Progenitor cell of endocrine pancreas (in vitro differentiated cells): ENCODE measurements at regions not wholly inside any gene's neighbourhood (a gene's known extent, or its start where the extent isn't known, plus 50 kb on each side); places are given as distances from the start of the nearest gene placed in this dataset.
"Not testable (repeated sequence)": the region's sequence is repeated elsewhere in the genome, so short reads cannot be mapped to it uniquely, and the experiment has no call there.

ENCODE experiments used
- DNase-seq: peaks from one replicate; pipeline ENCODE4 v3.0.0; 2021; ENCODE audit warnings: low spot score; ENCODE audit not compliant: unreplicated experiment
- H3K27ac Mint-ChIP-seq: 2 replicates; pipeline ENCODE4 v1.8.0; 2021; ENCODE audit warnings: mild to moderate bottlenecking, moderate library complexity, mixed read lengths
- H3K27me3 Mint-ChIP-seq: 2 replicates; pipeline ENCODE4 v1.8.0; 2021; ENCODE audit warnings: mixed read lengths
- H3K36me3 Mint-ChIP-seq: 2 replicates; pipeline ENCODE4 v1.8.0; 2022; ENCODE audit warnings: mixed read lengths; ENCODE audit not compliant: insufficient read depth
- H3K4me1 Mint-ChIP-seq: 2 replicates; pipeline ENCODE4 v1.8.0; 2021; ENCODE audit warnings: low read depth, mixed read lengths
- H3K4me3 Mint-ChIP-seq: 2 replicates; pipeline ENCODE4 v1.8.0; 2021; ENCODE audit warnings: low read depth, mild to moderate bottlenecking, moderate library complexity, mixed read lengths
- H3K9me3 Mint-ChIP-seq: 2 replicates; pipeline ENCODE4 v1.8.0; 2021; ENCODE audit warnings: low read depth, mixed read lengths
- TF ChIP-seq, protein P1 (sequence below): fragments of 200-600 bp; sonication (generic); IDR thresholded peaks from one replicate; pipeline ENCODE4 v1.5.0; 2021; ENCODE audit warnings: antibody characterized with exemption, mild to moderate bottlenecking; ENCODE audit not compliant: unreplicated experiment

DNA sequence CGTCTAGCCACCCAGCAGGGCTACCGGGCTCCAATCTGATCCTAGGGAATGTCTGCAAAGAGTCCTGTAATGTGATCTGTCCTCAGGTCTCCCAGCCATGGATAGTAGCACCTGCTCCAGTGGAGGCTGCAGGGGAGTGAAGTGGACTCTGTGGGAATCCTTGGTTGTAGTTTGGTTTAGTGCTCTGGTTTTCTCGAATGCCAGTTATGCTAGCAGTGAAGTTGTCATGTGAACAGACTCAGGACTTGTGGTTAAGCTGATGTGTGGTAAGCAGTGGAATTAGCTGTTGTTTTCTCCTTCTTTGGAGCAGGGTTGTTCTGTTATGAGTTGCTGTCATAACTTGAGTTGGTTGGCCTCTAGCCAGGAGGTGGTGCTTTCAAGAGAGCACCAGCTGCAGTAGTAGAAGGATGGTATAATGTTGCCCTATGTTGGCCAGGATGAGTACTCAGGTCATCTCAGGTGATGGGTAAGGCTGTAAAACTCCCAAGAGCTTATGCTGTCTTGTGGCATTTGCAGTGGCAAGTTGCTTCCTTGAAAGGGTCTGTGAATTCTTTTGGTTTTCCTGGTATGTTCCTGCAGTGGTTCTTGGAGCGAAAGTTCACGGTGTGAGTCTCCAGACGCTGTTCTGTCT lies 390.2 kb downstream of the UTRN start:
- TF ChIP-seq, protein P1, sequence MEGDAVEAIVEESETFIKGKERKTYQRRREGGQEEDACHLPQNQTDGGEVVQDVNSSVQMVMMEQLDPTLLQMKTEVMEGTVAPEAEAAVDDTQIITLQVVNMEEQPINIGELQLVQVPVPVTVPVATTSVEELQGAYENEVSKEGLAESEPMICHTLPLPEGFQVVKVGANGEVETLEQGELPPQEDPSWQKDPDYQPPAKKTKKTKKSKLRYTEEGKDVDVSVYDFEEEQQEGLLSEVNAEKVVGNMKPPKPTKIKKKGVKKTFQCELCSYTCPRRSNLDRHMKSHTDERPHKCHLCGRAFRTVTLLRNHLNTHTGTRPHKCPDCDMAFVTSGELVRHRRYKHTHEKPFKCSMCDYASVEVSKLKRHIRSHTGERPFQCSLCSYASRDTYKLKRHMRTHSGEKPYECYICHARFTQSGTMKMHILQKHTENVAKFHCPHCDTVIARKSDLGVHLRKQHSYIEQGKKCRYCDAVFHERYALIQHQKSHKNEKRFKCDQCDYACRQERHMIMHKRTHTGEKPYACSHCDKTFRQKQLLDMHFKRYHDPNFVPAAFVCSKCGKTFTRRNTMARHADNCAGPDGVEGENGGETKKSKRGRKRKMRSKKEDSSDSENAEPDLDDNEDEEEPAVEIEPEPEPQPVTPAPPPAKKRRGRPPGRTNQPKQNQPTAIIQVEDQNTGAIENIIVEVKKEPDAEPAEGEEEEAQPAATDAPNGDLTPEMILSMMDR, result no peak
- peak overlapping the region; percentile 82 for H3K27ac Mint-ChIP-seq
- H3K36me3 Mint-ChIP-seq, result peaks cover 48% of the 10 kb centered on the region
- no peak for DNase-seq
- no peaks in the 10 kb centered on the region for H3K27me3 Mint-ChIP-seq
- no peak overlapping the region for H3K4me3 Mint-ChIP-seq
- peaks cover 40% of the 10 kb centered on the region for H3K9me3 Mint-ChIP-seq
- H3K4me1 Mint-ChIP-seq, result no peaks in the 10 kb centered on the region

DNA sequence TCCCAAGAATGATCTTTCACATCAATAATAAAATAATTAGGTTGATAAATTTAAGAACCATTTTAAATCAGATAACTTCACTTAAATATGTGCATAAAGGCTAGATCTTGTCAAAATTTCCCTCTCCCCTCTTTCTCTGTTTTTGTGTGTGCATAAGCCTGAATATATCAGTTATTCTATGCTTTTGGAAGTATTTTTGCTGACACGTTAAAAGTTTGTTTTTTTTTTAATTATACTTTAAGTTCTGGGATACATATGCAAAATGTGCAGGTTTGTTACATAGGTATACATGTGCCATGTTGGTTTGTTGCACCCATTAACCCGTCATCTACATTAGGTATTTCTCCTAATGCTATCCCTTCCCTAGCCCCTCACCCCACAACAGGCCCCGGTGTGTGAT lies 391.2 kb downstream of the UTRN start:
- not testable (repeated sequence) for H3K27me3 Mint-ChIP-seq, H3K4me1 Mint-ChIP-seq, H3K4me3 Mint-ChIP-seq, H3K27ac Mint-ChIP-seq, DNase-seq
- Mint-ChIP-seq H3K36me3 (peaks cover 46% of the 10 kb centered on the region), H3K9me3 (peaks cover 30% of the 10 kb centered on the region)

DNA sequence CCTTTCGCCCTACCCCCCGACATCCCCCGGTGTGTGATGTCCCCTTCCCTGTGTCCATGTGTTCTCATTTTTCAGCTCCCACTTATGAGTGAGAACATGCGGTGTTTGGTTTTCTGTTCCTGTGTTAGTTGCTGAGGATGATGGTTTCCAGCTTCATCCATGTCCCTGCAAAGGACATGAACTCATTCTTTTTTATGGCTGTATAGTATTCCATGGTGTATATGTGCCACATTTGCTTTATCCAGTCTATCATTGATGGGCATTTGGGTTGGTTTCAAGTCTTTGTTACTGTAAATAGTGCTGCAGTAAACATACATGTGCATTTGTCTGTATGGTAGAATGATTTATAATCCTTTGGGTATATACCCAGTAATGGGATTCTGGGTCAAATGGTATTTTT lies 392.1 kb downstream of the UTRN start:
- not testable (repeated sequence) for H3K4me1 Mint-ChIP-seq, H3K4me3 Mint-ChIP-seq, DNase-seq, H3K27me3 Mint-ChIP-seq
- Mint-ChIP-seq H3K27ac (peak overlapping the region; percentile 41), H3K9me3 (peaks cover 21% of the 10 kb centered on the region), H3K36me3 (peaks cover 39% of the 10 kb centered on the region)

DNA sequence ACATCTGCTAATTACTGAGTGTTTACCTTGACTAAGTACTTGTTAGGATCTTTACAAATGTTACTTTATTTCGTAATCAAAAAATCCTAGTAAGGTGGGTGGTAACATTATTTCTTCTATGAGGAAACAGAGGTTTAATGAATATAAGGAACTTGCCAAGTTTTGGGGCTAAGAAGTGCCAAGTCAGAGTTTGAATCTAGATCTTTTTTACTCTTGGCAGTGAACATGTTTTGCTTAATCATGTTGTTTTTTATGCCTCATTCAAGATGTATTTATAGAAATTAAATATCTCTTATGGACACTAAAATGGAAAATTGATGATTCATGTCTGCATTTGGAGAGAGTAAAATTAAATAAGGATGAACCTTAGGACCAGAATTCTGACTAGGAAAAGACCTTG lies 393.7 kb downstream of the UTRN start:
- no peak overlapping the region for H3K27ac Mint-ChIP-seq
- peaks cover 33% of the 10 kb centered on the region for H3K36me3 Mint-ChIP-seq
- H3K9me3 Mint-ChIP-seq, result peaks cover 6% of the 10 kb centered on the region
- TF ChIP-seq, protein P1, result no peak
- no peak overlapping the region for H3K4me3 Mint-ChIP-seq
- no peaks in the 10 kb centered on the region for H3K27me3 Mint-ChIP-seq
- DNase-seq, result no peak
- H3K4me1 Mint-ChIP-seq, result no peaks in the 10 kb centered on the region

DNA sequence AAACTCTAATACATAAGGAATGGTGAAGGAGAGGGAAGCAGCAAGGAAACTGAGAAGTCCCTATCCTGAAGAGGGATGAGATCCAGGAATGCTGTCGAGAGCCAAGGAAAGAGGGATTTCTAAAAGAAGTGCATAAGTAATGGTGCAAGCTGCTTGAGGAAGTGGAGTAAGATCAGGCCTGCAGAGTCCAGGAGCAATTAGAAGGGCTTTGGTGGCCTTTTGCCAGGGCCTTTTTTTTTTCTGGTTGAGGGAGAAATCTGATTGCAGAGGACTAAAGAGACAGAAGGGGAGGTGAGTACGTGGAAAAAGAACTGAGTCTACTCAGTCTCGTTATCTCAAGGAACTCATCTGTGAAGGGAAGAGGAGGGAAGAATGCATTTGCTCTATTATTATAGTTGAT lies 396.2 kb downstream of the UTRN start:
- no peaks in the 10 kb centered on the region for H3K4me1 Mint-ChIP-seq
- H3K27ac Mint-ChIP-seq, result no peak overlapping the region
- peaks cover 14% of the 10 kb centered on the region for H3K9me3 Mint-ChIP-seq
- peaks cover 42% of the 10 kb centered on the region for H3K36me3 Mint-ChIP-seq
- TF ChIP-seq, protein P1, result no peak
- no peak overlapping the region for H3K4me3 Mint-ChIP-seq
- no peak for DNase-seq
- H3K27me3 Mint-ChIP-seq, result no peaks in the 10 kb centered on the region

DNA sequence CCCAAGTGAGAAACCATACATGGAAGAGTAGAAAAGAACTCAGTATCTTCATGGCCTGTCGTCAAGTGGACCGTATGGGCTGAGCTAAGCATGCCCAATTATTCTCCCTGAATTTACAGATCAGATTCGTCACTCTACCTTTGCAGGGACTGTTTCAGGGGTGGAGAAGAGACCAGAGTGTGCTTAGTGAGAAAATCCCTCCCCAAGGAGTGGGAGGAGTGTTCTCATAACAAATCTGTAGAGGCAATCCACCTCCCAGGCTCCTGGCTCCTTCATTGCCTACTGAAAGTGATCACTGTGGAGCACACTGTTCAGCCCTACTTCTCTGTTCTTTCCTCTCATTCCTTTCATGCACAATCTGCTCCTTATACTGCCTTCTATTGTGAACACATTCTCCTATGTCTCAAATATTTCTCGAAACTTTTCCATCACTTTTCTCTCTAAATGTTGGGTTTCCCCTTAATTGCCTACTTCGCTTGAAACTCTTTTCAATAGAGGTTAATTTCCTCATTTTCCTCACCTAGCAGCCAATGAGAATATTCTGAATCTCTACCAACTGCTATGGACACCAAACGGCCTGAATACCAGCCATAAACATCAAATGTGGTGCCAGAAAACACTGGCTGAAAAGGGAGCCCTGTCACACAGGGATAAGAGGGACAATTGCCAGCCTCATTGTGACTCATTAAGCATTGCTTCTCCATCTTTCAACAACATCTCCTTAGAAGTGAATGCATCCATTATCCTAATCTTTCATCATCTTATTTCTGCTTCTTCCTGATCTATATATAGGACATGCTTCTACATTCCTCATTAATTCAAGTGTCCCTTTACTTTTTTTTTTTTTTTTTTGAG lies 398.3 kb downstream of the UTRN start:
- Mint-ChIP-seq H3K27ac (no peak overlapping the region), H3K4me1 (peaks cover 4% of the 10 kb centered on the region), H3K36me3 (peaks cover 52% of the 10 kb centered on the region), H3K4me3 (no peak overlapping the region), H3K9me3 (peaks cover 30% of the 10 kb centered on the region), H3K27me3 (no peaks in the 10 kb centered on the region)
- TF ChIP-seq, protein P1, result no peak
- no peak for DNase-seq
